Spleen (tissue), 11 donors: ENCODE measurements at regions not wholly inside any gene's neighbourhood (a gene's known extent, or its start where the extent isn't known, plus 50 kb on each side); places are given as distances from the start of the nearest gene placed in this dataset.

ENCODE experiments used
- DNase-seq: peaks from one replicate; pipeline ENCODE4 v3.0.0-alpha.2; 2020
- H3K27ac ChIP-seq, 8 donors: fragments of 200-600 bp; sonication (generic) in 7 of 8; 1 replicate in 4 of 8; 2 replicates in 4 of 8; pipeline versions ENCODE4 v1.5.0 to v1.8.0; 2016 to 2021; ENCODE audit warnings: inconsistent platforms in 4 of 8, mild to moderate bottlenecking in 4 of 8, moderate library complexity in 1 of 8
- H3K27me3 ChIP-seq, 7 donors: fragments of 200-600 bp; sonication (generic) in 6 of 7; replicated peaks in 1 of 7; 1 replicate in 4 of 7; 2 replicates in 3 of 7; pipeline versions ENCODE4 v1.5.0 to v1.8.0; 2016 to 2021; ENCODE audit warnings: inconsistent platforms in 3 of 7, mild to moderate bottlenecking in 1 of 7
- H3K36me3 ChIP-seq, 6 donors: fragments of 200-600 bp; sonication (generic) in 5 of 6; 1 replicate in 4 of 6; 2 replicates in 2 of 6; pipeline versions ENCODE4 v1.5.0 to v1.8.0; 2016 to 2021; ENCODE audit warnings: inconsistent platforms in 2 of 6
- H3K4me1 ChIP-seq, 6 donors: fragments of 200-600 bp; sonication (generic) in 5 of 6; 1 replicate in 3 of 6; 2 replicates in 3 of 6; pipeline versions ENCODE4 v1.5.0 to v1.8.0; 2016 to 2021; ENCODE audit warnings: inconsistent platforms in 3 of 6
- H3K4me3 ChIP-seq, 8 donors: fragments of 200-600 bp; sonication (generic) in 7 of 8; 1 replicate in 4 of 8; 2 replicates in 4 of 8; pipeline versions ENCODE4 v1.5.0 to v1.8.0; 2016 to 2021; ENCODE audit warnings: inconsistent platforms in 4 of 8, mild to moderate bottlenecking in 4 of 8, moderate library complexity in 2 of 8
- H3K9me3 ChIP-seq, 8 donors: fragments of 200-600 bp; sonication (generic) in 7 of 8; 1 replicate in 4 of 8; 2 replicates in 4 of 8; pipeline versions ENCODE4 v1.5.0 to v1.8.0; 2016 to 2021; ENCODE audit warnings: inconsistent platforms in 4 of 8
- CTCF ChIP-seq, 11 experiments: fragments of 200-600 bp in 7 of 11; fragments of 450-650 bp in 4 of 11; sonication (generic) in 4 of 11; IDR thresholded peaks in 8 of 11; conservative IDR thresholded peaks in 3 of 11; 1 replicate in 7 of 11; 2 replicates in 4 of 11; pipeline versions ENCODE4 v1.4.0 to v1.8.0; 2016 to 2021; ENCODE audit warnings: antibody characterized with exemption in 11 of 11, inconsistent platforms in 4 of 11, mild to moderate bottlenecking in 1 of 11
- POLR2A ChIP-seq, 3 donors: fragments of 450-650 bp; IDR thresholded peaks; one replicate each; pipeline ENCODE4 v1.5.1; 2017; ENCODE audit warnings: antibody characterized with exemption in 3 of 3, mild to moderate bottlenecking in 1 of 3
- POLR2AphosphoS5 ChIP-seq, 3 donors: sonication (generic); formaldehyde crosslinking; IDR thresholded peaks; one replicate each; pipeline ENCODE4 v1.5.1; 2017; ENCODE audit warnings: antibody characterized with exemption in 3 of 3
- WGBS, 5 donors: extraction: QIAGEN DNeasy Blood & Tissue Kit in 3 of 5; methylation state at CpG; one replicate each; pipeline versions ENCODE4 v1.1.5 to v1.1.7; 2013 to 2018; 5-methylcytosine and 5-hydroxymethylcytosine counted together
- intact Hi-C: fragments of 100-400 bp; cut with DNase I; formaldehyde crosslinking; loops from one replicate; pipeline ENCODE4 v1.15.0; 2023; ENCODE audit warnings: low total_unique reads
- donor health status: healthy with polysubstance abuse.
- donor health status: DM: no; HTN: no; CAD: no; lungs with moderate emphysema.
- donor health status: DM: no; HTN: no; CAD: no.
- donor health status: Bipolar disorder and iron deficiency.
- donor health status: healthy.
- donor health status: DM: no; HTN: no; CAD: no.
- donor health status: DM: yes; HTN: yes; CAD: no.

- no peak for TF ChIP-seq POLR2AphosphoS5 (IDR thresholded peaks at IDR 0.05)
- no peak for TF ChIP-seq CTCF (IDR thresholded peaks at IDR 0.05 in 8 of 11, conservative IDR thresholded peaks at IDR 0.05 in 3 of 11)
- TF ChIP-seq POLR2A (IDR thresholded peaks at IDR 0.05), result no peak
- DNase-seq, result no peak
- H3K9me3 ChIP-seq, result no peaks in the 10 kb centered on the region
- no peaks in the 10 kb centered on the region for H3K36me3 ChIP-seq
- intact Hi-C loops, result no loop called here
- WGBS, 5 donors, result 86 to 94% (median 88%) methylated on average over 2 of the region's 2 CpGs
- no peak overlapping the region for H3K4me3 ChIP-seq
- H3K4me1 ChIP-seq, result no peaks in the 10 kb centered on the region
- no peaks in the 10 kb centered on the region for H3K27me3 ChIP-seq
- no peak overlapping the region for H3K27ac ChIP-seq
These were observed 235.4 kb upstream of the CCDC179 start for GRCh38 chr11:23095650-23096189.

GRCh38 chr11:23097891-23098290 is 237.6 kb upstream of the CCDC179 start:
- Histone ChIP-seq H3K36me3 (no peaks in the 10 kb centered on the region), H3K4me3 (no peak overlapping the region), H3K4me1 (no peaks in the 10 kb centered on the region), H3K27ac (no peak overlapping the region), H3K27me3 (no peaks in the 10 kb centered on the region), H3K9me3 (peaks cover 0 to 2% (median 0%) of the 10 kb centered on the region in 8 donors)
- 46 to 73% (median 51%) methylated on average over 3 to 4 of the region's 4 CpGs for WGBS, 5 donors
- intact Hi-C loops, result no loop called here
- DNase-seq, result no peak
- TF ChIP-seq POLR2AphosphoS5 (IDR thresholded peaks at IDR 0.05) (no peak), POLR2A (IDR thresholded peaks at IDR 0.05) (no peak), CTCF (IDR thresholded peaks at IDR 0.05 in 8 of 11, conservative IDR thresholded peaks at IDR 0.05 in 3 of 11) (no peak)

- H3K9me3 ChIP-seq, result peaks cover 0 to 4% (median 0%) of the 10 kb centered on the region in 8 donors
- no peaks in the 10 kb centered on the region for H3K27me3 ChIP-seq
- H3K4me3 ChIP-seq, result no peak overlapping the region
- no peak overlapping the region for H3K27ac ChIP-seq
- TF ChIP-seq CTCF (IDR thresholded peaks at IDR 0.05 in 8 of 11, conservative IDR thresholded peaks at IDR 0.05 in 3 of 11) (no peak), POLR2A (IDR thresholded peaks at IDR 0.05) (no peak), POLR2AphosphoS5 (IDR thresholded peaks at IDR 0.05) (no peak)
- H3K36me3 ChIP-seq, result no peaks in the 10 kb centered on the region
- WGBS, 5 donors, result 76 to 97% (median 86%) methylated on average over 1 of the region's 1 CpG
- H3K4me1 ChIP-seq, result no peaks in the 10 kb centered on the region
- intact Hi-C loops, result no loop called here
- no peak for DNase-seq
These were observed 239.0 kb upstream of the CCDC179 start for GRCh38 chr11:23099256-23099655.

- DNase-seq, result no peak
- TF ChIP-seq CTCF (IDR thresholded peaks at IDR 0.05 in 8 of 11, conservative IDR thresholded peaks at IDR 0.05 in 3 of 11) (no peak), POLR2AphosphoS5 (IDR thresholded peaks at IDR 0.05) (no peak)
- no peak overlapping the region for H3K27ac ChIP-seq
- peaks cover 0 to 4% (median 0%) of the 10 kb centered on the region in 8 donors for H3K9me3 ChIP-seq
- no peaks in the 10 kb centered on the region for H3K4me1 ChIP-seq
- no peak overlapping the region for H3K4me3 ChIP-seq
- no peaks in the 10 kb centered on the region for H3K27me3 ChIP-seq
- H3K36me3 ChIP-seq, result no peaks in the 10 kb centered on the region
- WGBS, 5 donors, result 90 to 97% (median 93%) methylated on average over 3 of the region's 3 CpGs
- intact Hi-C loops, result no loop called here
These were observed 240.5 kb upstream of the CCDC179 start for GRCh38 chr11:23100726-23101125.
